Activated T-helper 2 cell treated with anti-CD3 and anti-CD28 coated beads, Interferon-gamma antibody, Interleukin-2, Interleukin-4, amounts not matched to agents 10 μg/mL and 5 μg/mL and 100 μg/mL, durations not matched to agents 14 hours and 24 hours and 36 hours (primary cell): ENCODE measurements at regions not wholly inside any gene's neighbourhood (a gene's known extent, or its start where the extent isn't known, plus 50 kb on each side); places are given as distances from the start of the nearest gene placed in this dataset.

Experiments used
- DNase-seq: peaks from one replicate; pipeline ENCODE4 v3.0.0; 2021; ENCODE audit warnings: low spot score
- H3K27ac Mint-ChIP-seq: one replicate; pipeline ENCODE4 v1.8.0; 2021; ENCODE audit warnings: mixed read lengths
- H3K27me3 Mint-ChIP-seq: one replicate; pipeline ENCODE4 v1.8.0; 2021; ENCODE audit warnings: low read depth, mixed read lengths
- H3K36me3 Mint-ChIP-seq: one replicate; pipeline ENCODE4 v1.8.0; 2021; ENCODE audit warnings: low read depth, mixed read lengths
- H3K4me1 Mint-ChIP-seq: one replicate; pipeline ENCODE4 v1.8.0; 2021; ENCODE audit warnings: low read depth, mixed read lengths
- H3K4me3 Mint-ChIP-seq: one replicate; pipeline ENCODE4 v1.8.0; 2021; ENCODE audit warnings: low read depth, mild to moderate bottlenecking, moderate library complexity, mixed read lengths
- H3K9me3 Mint-ChIP-seq: one replicate; pipeline ENCODE4 v1.8.0; 2021; ENCODE audit warnings: mixed read lengths
- intact Hi-C: fragments of 100-400 bp; cut with micrococcal nuclease; formaldehyde crosslinking; loops from one replicate; pipeline ENCODE4 v1.15.1; 2023

- no peaks in the 10 kb centered on the region for H3K9me3 Mint-ChIP-seq
- no peaks in the 10 kb centered on the region for H3K4me1 Mint-ChIP-seq
- intact Hi-C loops: no loop called here
- no peaks in the 10 kb centered on the region for H3K36me3 Mint-ChIP-seq
- no peak overlapping the region for H3K4me3 Mint-ChIP-seq
- H3K27ac Mint-ChIP-seq: no peak overlapping the region
- no peak for DNase-seq
- no peaks in the 10 kb centered on the region for H3K27me3 Mint-ChIP-seq
Measured at GRCh38 chr13:71962735-71963134, 95.7 kb upstream of the DACH1 start.

- Mint-ChIP-seq H3K36me3 (no peaks in the 10 kb centered on the region), H3K9me3 (no peaks in the 10 kb centered on the region), H3K4me3 (no peak overlapping the region), H3K4me1 (no peaks in the 10 kb centered on the region), H3K27ac (no peak overlapping the region), H3K27me3 (no peaks in the 10 kb centered on the region)
- intact Hi-C loops: no loop called here
- DNase-seq: no peak
Measured at GRCh38 chr13:71962126-71962525, 95.1 kb upstream of the DACH1 start.

- intact Hi-C loops: no loop called here
- no peaks in the 10 kb centered on the region for H3K36me3 Mint-ChIP-seq
- no peaks in the 10 kb centered on the region for H3K27me3 Mint-ChIP-seq
- no peak overlapping the region for H3K27ac Mint-ChIP-seq
- H3K4me1 Mint-ChIP-seq: no peaks in the 10 kb centered on the region
- H3K9me3 Mint-ChIP-seq: no peaks in the 10 kb centered on the region
- no peak for DNase-seq
- no peak overlapping the region for H3K4me3 Mint-ChIP-seq
Measured at GRCh38 chr13:71949441-71949840, 82.4 kb upstream of the DACH1 start.

GRCh38 chr13:71939186-71939585 is 72.2 kb upstream of the DACH1 start:
- H3K36me3 Mint-ChIP-seq: no peaks in the 10 kb centered on the region
- H3K4me3 Mint-ChIP-seq: no peak overlapping the region
- DNase-seq: no peak
- H3K9me3 Mint-ChIP-seq: no peaks in the 10 kb centered on the region
- no peaks in the 10 kb centered on the region for H3K4me1 Mint-ChIP-seq
- intact Hi-C loops: no loop called here
- no peaks in the 10 kb centered on the region for H3K27me3 Mint-ChIP-seq
- no peak overlapping the region for H3K27ac Mint-ChIP-seq

- H3K36me3 Mint-ChIP-seq: no peaks in the 10 kb centered on the region
- no peaks in the 10 kb centered on the region for H3K4me1 Mint-ChIP-seq
- DNase-seq: no peak
- H3K9me3 Mint-ChIP-seq: no peaks in the 10 kb centered on the region
- intact Hi-C loops: no loop called here
- H3K27ac Mint-ChIP-seq: no peak overlapping the region
- no peaks in the 10 kb centered on the region for H3K27me3 Mint-ChIP-seq
- H3K4me3 Mint-ChIP-seq: no peak overlapping the region
Measured at GRCh38 chr13:71935166-71935840, 68.3 kb upstream of the DACH1 start.

- DNase-seq: no peak
- intact Hi-C loops: no loop called here
- no peaks in the 10 kb centered on the region for H3K4me1 Mint-ChIP-seq
- no peaks in the 10 kb centered on the region for H3K36me3 Mint-ChIP-seq
- H3K27me3 Mint-ChIP-seq: no peaks in the 10 kb centered on the region
- no peak overlapping the region for H3K27ac Mint-ChIP-seq
- no peak overlapping the region for H3K4me3 Mint-ChIP-seq
- no peaks in the 10 kb centered on the region for H3K9me3 Mint-ChIP-seq
Measured at GRCh38 chr13:71924931-71925330, 57.9 kb upstream of the DACH1 start.

- Mint-ChIP-seq H3K4me1 (no peaks in the 10 kb centered on the region), H3K36me3 (no peaks in the 10 kb centered on the region), H3K27ac (no peak overlapping the region), H3K9me3 (no peaks in the 10 kb centered on the region), H3K27me3 (no peaks in the 10 kb centered on the region), H3K4me3 (no peak overlapping the region)
- intact Hi-C loops: no loop called here
- DNase-seq: no peak
Measured at GRCh38 chr13:71922194-71922593, 55.2 kb upstream of the DACH1 start.
